HepG2 (cell line): ENCODE measurements at regions not wholly inside any gene's neighbourhood (a gene's known extent, or its start where the extent isn't known, plus 50 kb on each side); places are given as distances from the start of the nearest gene placed in this dataset.

Experiments used
- BRCA1 ChIP-seq: sonication (generic); formaldehyde crosslinking; IDR thresholded peaks from 2 replicates; pipeline ENCODE4 v1.4.0; 2020; ENCODE audit warnings: missing genetic modification reagents
- FOXC1 ChIP-seq: sonication (generic); formaldehyde crosslinking; IDR thresholded peaks from 2 replicates; pipeline ENCODE4 v1.8.0; 2022; ENCODE audit warnings: mild to moderate bottlenecking, missing genetic modification reagents, borderline replicate concordance
- FOXJ3 ChIP-seq: sonication (generic); formaldehyde crosslinking; IDR thresholded peaks from 2 replicates; pipeline ENCODE4 v1.4.0; 2020; ENCODE audit warnings: missing genetic modification reagents, mild to moderate bottlenecking, borderline replicate concordance
- FOXO1 ChIP-seq: sonication (generic); formaldehyde crosslinking; IDR thresholded peaks from 2 replicates; pipeline ENCODE4 v1.4.0; 2020; ENCODE audit warnings: missing genetic modification reagents
- GATAD2A ChIP-seq: IDR thresholded peaks from 2 replicates; pipeline ENCODE4 v1.6.1; 2016
- GFI1 ChIP-seq: sonication (generic); formaldehyde crosslinking; IDR thresholded peaks from 2 replicates; pipeline ENCODE4 v1.5.0; 2020; ENCODE audit warnings: missing genetic modification reagents, mild to moderate bottlenecking, borderline replicate concordance
- MIXL1 ChIP-seq: IDR thresholded peaks from 2 replicates; pipeline ENCODE4 v1.6.1; 2016
- RAD51 ChIP-seq: fragments of 450-650 bp; IDR thresholded peaks from 2 replicates; pipeline ENCODE4 v1.6.1; 2016; ENCODE audit warnings: borderline replicate concordance
- RARG ChIP-seq: sonication (generic); formaldehyde crosslinking; IDR thresholded peaks from 2 replicates; pipeline ENCODE4 v1.4.0; 2020; ENCODE audit warnings: low read depth, mild to moderate bottlenecking, missing genetic modification reagents
- RBM22 ChIP-seq: fragments of 200-400 bp; formaldehyde crosslinking; optimal IDR thresholded peaks from 2 replicates; pipeline ENCODE3; 2017; ENCODE audit warnings: mild to moderate bottlenecking, low read length, moderate library complexity
- RORA ChIP-seq: sonication (generic); formaldehyde crosslinking; IDR thresholded peaks from 2 replicates; pipeline ENCODE4 v1.5.0; 2020; ENCODE audit warnings: mild to moderate bottlenecking, missing genetic modification reagents, moderate library complexity
- RXRB ChIP-seq: IDR thresholded peaks from 2 replicates; pipeline ENCODE4 v1.6.1; 2016; ENCODE audit warnings: borderline replicate concordance, missing genetic modification reagents, missing compliant biosample characterization
- SMAD3 ChIP-seq: sonication (generic); formaldehyde crosslinking; IDR thresholded peaks from 2 replicates; pipeline ENCODE4 v1.4.0; 2020; ENCODE audit warnings: missing genetic modification reagents
- SNAPC2 ChIP-seq: sonication (generic); formaldehyde crosslinking; IDR thresholded peaks from 2 replicates; pipeline ENCODE4 v1.8.1; 2022; ENCODE audit warnings: mild to moderate bottlenecking, missing genetic modification reagents
- TBP ChIP-seq: sonication (generic); formaldehyde crosslinking; IDR thresholded peaks from 2 replicates; pipeline ENCODE4 v1.5.0; 2020; ENCODE audit warnings: missing genetic modification reagents
- ZNF333 ChIP-seq: sonication (generic); formaldehyde crosslinking; IDR thresholded peaks from 2 replicates; pipeline ENCODE4 v1.4.0; 2020; ENCODE audit warnings: mild to moderate bottlenecking, missing genetic modification reagents, borderline replicate concordance
- TF ChIP-seq, protein P1 (sequence below): sonication (generic); formaldehyde crosslinking; IDR thresholded peaks from 2 replicates; pipeline ENCODE4 v1.8.0; 2022; ENCODE audit warnings: missing genetic modification reagents, low read depth, mild to moderate bottlenecking, borderline replicate concordance
- TF ChIP-seq, protein P2 (sequence below): sonication (generic); formaldehyde crosslinking; IDR thresholded peaks from 2 replicates; pipeline ENCODE4 v1.5.0; 2020; ENCODE audit warnings: mild to moderate bottlenecking, missing genetic modification reagents, borderline replicate concordance
- TF ChIP-seq, protein P3 (sequence below): sonication (generic); formaldehyde crosslinking; conservative IDR thresholded peaks from 2 replicates; pipeline ENCODE4 v1.4.0; 2020; ENCODE audit warnings: missing genetic modification reagents
- TF ChIP-seq, protein P4 (sequence below): IDR thresholded peaks from 2 replicates; pipeline ENCODE4 v1.6.1; 2018; ENCODE audit warnings: missing genetic modification reagents

DNA sequence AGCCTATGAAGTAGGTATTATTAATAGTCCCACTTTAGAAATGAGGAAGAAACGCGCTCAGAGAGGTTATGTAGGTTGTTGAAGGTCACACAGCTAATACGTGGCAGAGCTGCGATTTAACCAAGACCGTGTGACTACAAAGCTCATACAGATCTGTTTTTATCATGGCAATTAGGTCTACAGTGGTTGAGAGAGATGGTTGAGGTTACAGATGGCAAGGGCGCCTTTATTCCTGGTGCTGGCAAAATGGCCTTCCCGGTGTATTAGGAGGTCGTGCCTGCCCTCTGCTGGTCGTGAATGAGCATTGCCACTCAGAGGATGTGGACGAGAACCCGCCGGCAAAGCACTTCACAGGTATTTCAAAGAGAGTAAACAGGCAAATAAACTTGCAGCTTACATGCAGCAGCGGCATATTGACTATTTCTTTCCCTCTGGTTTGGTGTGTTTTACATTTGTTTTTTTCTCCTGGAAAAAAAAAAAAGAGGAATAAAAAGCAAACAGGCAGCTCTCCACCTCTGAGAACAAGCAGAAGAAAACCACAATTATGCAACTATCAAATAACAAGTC, 65.3 kb upstream of the EGFLAM start (continued):
- TF ChIP-seq FOXJ3 (CRISPR knock-in tag) (peak; percentile 27; the same call in 1 of the 2 replicates), FOXC1 (no peak), TBP (CRISPR knock-in tag) (no peak), GATAD2A (peak; percentile 51), ZNF333 (no peak), GFI1 (no peak), RXRB (CRISPR knock-in tag) (no peak; the same call in 1 of the 2 replicates), RORA (CRISPR knock-in tag) (no peak), FOXO1 (0 out of 2 replicates have a peak, but pooled peaks have one; percentile 38), RAD51 (no peak), RARG (CRISPR knock-in tag) (no peak), SMAD3 (CRISPR knock-in tag) (peak; percentile 39; the same call in 1 of the 2 replicates), SNAPC2 (CRISPR knock-in tag) (no peak), MIXL1 (CRISPR knock-in tag) (0 out of 2 replicates have a peak, but pooled peaks have one; percentile 15), RBM22 (no peak), BRCA1 (CRISPR knock-in tag) (no peak)
- TF ChIP-seq, protein P1, sequence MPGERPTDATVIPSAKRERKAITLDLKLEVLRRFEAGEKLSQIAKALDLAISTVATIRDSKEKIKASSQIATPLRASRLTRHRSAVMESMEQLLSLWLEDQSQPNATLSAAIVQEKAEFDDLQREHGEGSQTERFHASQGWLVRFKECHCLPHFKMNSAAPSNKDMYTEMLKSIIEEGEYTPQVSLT (CRISPR knock-in tag): no peak
- TF ChIP-seq, protein P2, sequence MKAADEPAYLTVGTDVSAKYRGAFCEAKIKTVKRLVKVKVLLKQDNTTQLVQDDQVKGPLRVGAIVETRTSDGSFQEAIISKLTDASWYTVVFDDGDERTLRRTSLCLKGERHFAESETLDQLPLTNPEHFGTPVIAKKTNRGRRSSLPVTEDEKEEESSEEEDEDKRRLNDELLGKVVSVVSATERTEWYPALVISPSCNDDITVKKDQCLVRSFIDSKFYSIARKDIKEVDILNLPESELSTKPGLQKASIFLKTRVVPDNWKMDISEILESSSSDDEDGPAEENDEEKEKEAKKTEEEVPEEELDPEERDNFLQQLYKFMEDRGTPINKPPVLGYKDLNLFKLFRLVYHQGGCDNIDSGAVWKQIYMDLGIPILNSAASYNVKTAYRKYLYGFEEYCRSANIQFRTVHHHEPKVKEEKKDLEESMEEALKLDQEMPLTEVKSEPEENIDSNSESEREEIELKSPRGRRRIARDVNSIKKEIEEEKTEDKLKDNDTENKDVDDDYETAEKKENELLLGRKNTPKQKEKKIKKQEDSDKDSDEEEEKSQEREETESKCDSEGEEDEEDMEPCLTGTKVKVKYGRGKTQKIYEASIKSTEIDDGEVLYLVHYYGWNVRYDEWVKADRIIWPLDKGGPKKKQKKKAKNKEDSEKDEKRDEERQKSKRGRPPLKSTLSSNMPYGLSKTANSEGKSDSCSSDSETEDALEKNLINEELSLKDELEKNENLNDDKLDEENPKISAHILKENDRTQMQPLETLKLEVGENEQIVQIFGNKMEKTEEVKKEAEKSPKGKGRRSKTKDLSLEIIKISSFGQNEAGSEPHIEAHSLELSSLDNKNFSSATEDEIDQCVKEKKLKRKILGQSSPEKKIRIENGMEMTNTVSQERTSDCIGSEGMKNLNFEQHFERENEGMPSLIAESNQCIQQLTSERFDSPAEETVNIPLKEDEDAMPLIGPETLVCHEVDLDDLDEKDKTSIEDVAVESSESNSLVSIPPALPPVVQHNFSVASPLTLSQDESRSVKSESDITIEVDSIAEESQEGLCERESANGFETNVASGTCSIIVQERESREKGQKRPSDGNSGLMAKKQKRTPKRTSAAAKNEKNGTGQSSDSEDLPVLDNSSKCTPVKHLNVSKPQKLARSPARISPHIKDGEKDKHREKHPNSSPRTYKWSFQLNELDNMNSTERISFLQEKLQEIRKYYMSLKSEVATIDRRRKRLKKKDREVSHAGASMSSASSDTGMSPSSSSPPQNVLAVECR (CRISPR knock-in tag): no peak
- TF ChIP-seq, protein P3, sequence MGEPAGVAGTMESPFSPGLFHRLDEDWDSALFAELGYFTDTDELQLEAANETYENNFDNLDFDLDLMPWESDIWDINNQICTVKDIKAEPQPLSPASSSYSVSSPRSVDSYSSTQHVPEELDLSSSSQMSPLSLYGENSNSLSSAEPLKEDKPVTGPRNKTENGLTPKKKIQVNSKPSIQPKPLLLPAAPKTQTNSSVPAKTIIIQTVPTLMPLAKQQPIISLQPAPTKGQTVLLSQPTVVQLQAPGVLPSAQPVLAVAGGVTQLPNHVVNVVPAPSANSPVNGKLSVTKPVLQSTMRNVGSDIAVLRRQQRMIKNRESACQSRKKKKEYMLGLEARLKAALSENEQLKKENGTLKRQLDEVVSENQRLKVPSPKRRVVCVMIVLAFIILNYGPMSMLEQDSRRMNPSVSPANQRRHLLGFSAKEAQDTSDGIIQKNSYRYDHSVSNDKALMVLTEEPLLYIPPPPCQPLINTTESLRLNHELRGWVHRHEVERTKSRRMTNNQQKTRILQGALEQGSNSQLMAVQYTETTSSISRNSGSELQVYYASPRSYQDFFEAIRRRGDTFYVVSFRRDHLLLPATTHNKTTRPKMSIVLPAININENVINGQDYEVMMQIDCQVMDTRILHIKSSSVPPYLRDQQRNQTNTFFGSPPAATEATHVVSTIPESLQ (CRISPR knock-in tag): no peak
- TF ChIP-seq, protein P4, sequence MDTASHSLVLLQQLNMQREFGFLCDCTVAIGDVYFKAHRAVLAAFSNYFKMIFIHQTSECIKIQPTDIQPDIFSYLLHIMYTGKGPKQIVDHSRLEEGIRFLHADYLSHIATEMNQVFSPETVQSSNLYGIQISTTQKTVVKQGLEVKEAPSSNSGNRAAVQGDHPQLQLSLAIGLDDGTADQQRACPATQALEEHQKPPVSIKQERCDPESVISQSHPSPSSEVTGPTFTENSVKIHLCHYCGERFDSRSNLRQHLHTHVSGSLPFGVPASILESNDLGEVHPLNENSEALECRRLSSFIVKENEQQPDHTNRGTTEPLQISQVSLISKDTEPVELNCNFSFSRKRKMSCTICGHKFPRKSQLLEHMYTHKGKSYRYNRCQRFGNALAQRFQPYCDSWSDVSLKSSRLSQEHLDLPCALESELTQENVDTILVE (CRISPR knock-in tag): peak; percentile 67; the same call in 1 of the 2 replicates
